AG20443 (cell line): ENCODE measurements at regions not wholly inside any gene's neighbourhood (a gene's known extent, or its start where the extent isn't known, plus 50 kb on each side); places are given as distances from the start of the nearest gene placed in this dataset.
"Not testable (repeated sequence)": the region's sequence is repeated elsewhere in the genome, so short reads cannot be mapped to it uniquely, and the experiment has no call there.

Experiments used
- DNase-seq: peaks from one replicate; pipeline ENCODE4 v3.0.0; 2012; ENCODE audit warnings: low spot score, mixed read lengths

DNA sequence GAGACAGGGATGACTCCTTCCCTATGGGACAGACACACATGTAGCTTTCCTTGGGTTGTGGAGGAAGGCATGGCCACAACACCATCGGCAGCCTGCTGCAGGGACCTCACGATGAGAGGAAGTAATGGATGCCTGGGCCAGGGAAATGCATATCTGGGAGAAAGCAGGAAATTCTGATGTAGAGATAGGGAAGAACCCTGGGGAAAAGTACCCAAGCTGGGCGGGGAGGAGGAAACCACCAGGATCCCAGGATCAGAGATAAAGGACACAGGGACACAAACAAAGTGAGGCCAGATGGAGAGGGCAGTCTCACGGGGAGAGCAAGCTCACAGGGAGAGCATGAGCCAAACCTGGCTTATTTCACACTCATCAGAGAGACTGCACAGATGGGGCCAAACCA lies 294.7 kb upstream of the TEKT4 start:
- DNase-seq = not testable (repeated sequence)

DNA sequence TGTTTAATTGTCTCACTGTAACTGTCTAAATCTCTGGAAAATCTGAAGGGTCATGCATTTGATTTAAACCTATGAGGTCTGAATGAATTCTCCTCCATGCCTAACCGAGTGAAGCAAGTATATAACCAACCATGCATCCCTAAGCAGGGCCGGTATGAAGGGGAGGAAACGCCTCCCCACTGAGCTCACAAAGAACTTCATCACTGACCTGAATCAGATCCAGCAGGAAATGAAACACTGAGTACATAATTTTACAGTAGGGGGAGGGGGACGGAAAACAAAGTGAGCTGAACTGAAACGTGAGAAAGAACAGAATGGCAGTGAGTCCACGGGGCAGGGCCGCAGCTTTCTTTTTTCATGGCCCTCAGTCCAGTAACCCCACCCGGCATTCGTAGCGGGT lies 294.1 kb upstream of the TEKT4 start:
- DNase-seq = not testable (repeated sequence)

DNA sequence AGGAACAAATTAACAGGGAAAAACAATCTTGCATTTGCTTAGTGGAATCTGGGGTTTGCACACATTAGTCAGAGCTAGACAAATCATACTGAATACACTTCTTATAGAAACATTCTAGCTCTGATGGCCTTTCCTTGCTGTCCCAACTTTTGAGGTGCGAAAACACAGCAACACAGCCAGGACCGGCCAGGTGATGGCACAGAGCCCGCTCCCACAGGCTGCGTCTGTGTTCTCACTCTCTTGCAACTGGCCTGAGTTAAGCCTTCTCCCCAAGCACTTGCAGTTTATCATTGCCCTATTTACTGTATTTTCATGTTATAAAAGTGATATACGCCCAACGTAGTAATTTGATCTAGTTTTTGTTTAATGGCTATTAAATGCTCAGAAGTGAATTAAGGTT lies 292.0 kb upstream of the TEKT4 start:
- DNase-seq = not testable (repeated sequence)

GRCh38 chr2:94583081-94583723 lies 288.0 kb upstream of the TEKT4 start:
- not testable (repeated sequence) for DNase-seq

GRCh38 chr2:94584569-94584968 lies 286.7 kb upstream of the TEKT4 start:
- DNase-seq = not testable (repeated sequence)

DNA sequence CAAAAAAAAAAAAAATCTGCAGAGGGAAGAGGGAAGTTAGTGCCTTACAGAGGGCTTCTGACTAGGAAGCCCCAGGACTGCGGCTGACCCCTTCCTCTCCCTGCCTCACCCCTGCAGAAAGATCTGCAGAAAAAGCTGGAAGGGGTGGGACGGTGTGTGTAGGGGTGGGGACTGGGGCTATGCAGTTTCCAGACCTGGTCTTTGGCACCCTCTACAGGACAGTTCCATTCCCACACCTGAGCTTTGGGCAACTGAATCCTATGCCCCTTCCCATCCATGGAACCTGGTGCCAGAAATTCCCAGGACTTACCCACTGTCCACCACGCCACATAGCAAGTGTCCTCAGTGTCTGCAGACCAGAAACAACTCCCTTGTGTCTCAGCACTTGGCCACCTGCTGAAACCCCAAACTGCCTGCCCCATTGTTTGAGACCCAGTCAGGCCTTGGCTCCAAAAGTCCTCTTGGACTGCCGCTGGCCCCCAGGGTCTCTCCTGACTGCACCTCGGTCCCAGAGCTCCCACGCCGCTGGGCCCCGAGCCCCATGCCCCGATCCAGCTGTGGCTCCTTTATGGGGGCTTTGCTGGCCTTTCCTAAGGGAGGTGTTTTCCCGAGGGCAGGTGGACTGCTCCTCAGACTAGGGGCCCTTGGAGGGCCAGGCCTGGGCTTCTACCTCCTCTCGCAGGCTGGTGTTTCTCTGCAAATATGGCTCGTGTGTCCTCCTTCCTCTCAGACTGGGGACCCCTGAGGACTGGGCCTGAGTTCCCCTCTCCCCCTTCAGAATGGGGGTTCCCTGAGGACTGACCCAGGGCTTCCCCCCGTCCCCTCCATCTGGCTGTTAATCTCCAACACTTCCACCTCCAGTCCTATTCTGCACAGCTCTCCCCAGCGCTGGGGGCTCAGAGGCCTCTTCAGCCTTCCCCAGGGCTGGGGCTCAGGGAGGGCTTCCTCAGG lies 284.9 kb upstream of the TEKT4 start:
- peak; percentile 65 for DNase-seq

- DNase-seq = not testable (repeated sequence)
Measured at GRCh38 chr2:94587042-94587441, 284.2 kb upstream of the TEKT4 start.

DNA sequence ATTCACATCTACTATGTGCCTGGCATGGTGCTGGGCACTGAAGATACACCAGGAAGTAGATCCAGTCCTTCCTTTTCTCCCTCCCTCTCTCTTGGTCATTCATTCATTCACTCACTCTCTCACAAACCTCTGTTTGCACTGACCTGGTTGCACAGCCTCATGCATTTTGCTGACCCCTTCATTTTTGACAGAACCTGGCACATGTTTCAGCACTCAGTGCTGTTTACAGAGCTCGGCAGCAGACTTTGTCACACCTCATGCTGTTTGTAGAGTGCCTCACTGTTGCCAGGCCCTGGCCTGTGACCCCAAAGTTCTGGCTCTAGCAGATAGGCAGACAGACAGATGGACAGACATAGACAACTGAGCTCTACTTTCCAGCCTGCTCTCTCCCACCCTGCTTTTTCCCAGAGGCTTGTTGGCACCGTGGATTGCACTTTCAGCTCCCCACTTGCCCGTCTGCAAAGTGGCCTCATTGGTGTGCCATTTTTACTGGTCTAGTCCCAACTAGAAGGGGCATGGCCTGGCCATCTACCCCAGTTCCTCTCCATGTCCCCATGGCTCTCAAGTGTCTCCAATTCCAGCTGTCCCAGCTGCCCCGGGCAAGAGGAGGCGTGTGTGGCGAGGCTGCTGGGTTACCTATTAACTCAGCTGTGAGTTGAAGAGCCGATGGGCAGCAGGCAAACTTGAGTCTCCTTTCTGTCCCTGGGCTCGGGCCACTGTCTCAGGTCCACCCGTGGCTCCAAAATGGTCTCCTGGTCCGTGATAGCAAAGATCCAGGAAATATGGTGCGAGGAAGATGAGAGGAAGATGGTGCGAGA lies 277.0 kb upstream of the TEKT4 start:
- DNase-seq = not testable (repeated sequence)

DNA sequence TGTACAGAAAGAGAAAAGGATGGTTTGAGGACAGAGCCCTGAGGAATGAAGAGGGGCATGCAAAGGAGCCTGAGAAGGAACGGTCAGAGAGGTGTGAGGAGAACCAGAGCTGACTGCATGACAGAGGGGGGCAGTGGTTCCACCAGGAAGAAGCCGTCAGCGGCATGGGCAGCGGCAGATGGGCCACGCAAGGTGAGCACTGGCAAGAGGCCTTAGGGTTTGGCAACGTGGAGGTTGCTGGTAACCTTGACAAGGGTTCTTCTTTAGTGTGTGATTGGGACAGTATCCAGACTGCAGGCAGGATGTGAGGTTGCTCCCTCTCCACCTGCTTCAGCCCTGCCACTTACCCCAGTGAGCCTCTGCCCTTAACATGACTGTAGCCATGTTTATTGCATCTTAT lies 275.3 kb upstream of the TEKT4 start:
- DNase-seq = not testable (repeated sequence)

GRCh38 chr2:94598075-94598713 lies 273.0 kb upstream of the TEKT4 start:
- DNase-seq = not testable (repeated sequence)

DNA sequence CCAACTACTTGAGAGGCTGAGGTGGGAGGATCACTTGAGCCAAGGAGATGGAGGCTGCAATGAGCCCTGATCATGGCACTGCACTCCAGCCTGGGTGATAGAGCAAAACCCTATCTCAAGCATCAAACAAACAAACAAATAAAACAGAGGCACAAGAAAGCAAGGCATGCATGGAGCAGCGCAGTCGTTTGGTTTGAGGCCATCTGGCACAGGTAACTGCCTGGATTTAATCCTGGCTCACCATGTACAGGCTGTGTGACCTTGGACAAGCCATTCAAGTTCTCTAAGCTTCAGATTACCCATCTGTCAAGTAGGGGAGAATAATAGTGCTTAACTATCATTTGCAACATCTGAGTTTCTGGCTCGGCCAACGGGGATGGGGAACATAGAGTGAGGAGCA lies 270.3 kb upstream of the TEKT4 start:
- not testable (repeated sequence) for DNase-seq

DNA sequence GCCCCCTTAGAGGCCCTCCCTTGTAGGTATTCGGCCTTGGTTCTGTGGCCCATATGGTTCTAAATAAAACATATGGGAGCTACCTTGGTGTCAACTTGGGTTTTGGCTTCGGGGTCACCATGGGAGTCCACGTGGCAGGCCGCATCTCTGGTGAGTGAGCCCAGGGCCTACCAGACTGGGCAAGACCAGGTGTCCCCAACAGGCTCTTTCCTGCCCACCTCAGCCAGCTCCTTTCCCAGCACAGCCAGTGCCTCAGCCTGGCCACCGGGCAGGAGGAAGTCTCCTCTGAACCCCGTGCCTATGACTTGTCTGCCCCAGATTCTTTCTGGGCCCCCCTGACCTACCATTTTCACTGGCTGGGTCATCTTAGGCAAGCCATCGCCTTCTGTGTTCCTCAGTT lies 268.8 kb upstream of the TEKT4 start:
- no peak for DNase-seq

DNA sequence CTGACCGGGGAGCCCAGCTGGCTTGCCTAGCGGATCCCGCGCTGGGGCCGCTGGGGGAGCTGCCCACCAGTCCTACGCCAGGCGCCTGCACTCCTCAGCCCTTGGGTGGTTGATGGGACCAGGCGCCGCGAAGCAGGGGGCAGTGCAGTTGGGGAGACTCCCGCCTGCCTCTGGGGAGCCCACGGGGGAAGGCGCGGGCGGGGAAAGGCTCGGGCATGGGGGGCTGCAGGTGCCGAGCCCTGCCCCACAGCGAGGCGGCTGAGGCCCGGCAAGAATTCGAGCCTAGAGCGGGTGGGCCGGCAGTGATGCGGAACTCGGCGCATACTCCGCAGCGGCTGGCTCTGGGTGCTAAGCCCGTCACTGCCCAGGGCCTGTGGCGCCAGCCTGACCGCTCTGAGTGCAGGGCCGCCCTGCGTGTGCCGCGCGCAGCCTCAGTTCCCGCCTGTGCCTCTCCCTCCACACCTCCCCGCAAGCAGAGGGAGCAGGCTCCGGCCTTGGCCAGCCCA lies 249.1 kb upstream of the TEKT4 start:
- DNase-seq = no peak

- not testable (repeated sequence) for DNase-seq
Measured at GRCh38 chr2:94628953-94629352, 242.3 kb upstream of the TEKT4 start.

GRCh38 chr2:94641397-94641796 lies 229.8 kb upstream of the TEKT4 start:
- DNase-seq = not testable (repeated sequence)

DNA sequence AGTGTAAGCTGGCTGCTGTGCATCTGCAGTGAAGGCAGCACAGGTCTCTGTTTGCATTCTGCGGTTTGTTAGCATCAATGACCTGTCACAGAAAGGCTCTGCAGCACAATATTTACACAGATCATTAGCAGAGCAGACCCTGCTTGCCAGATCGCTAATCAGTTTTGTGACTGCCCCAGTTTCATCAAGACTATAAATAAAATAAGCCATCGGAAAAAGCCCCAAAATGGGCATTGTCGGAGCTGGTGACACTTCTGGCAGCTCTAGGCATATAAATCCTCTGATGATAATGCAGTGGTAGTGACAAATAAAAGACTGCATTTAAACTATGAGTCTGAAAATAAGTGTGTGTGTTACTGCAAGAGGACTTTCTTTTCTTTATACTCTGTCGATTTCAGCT lies 219.1 kb upstream of the TEKT4 start:
- DNase-seq = not testable (repeated sequence)

DNA sequence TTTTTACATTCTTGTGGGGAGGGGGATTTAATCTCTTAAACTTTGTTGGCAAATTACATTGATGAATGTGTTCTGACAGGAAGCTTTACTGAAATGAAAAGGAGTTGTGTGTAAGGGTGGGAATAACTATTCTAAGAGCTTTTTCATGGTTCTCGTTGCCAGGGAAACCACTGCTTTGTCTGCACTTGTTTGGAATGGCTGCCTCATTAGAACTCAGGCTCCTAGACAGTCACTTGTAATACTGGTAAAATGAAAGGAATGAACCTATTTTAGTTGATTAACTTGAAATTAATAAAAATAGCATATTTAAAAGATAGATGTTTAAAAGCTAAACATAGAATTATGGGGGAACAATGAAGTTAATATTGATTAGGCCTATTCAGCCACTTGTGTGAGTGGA lies 201.4 kb upstream of the TEKT4 start:
- DNase-seq = not testable (repeated sequence)

GRCh38 chr2:94694236-94694635 lies 177.0 kb upstream of the TEKT4 start:
- DNase-seq = not testable (repeated sequence)

GRCh38 chr2:94708982-94709381 lies 162.2 kb upstream of the TEKT4 start:
- not testable (repeated sequence) for DNase-seq

GRCh38 chr2:94725543-94725942 lies 145.7 kb upstream of the TEKT4 start:
- no peak for DNase-seq

DNA sequence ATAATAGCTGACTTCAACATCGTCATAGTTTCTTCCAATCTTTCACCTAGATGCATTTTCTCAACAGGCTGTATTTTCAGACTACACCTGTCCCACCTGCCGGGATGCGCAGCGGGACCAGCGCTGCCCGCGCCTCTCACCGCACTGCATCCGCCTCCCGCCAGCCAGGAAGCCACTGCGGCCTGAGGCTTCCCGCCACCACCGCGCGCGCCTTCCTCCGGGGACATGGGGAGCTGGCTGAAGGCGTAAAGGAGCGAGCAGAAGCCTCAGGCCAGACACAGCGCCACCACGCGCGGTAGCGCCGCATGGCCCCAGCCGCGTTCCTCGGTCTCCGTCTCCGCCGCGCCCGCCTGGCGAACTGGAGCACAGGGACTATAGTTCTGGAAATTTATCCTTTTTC lies 135.7 kb upstream of the TEKT4 start:
- not testable (repeated sequence) for DNase-seq

DNA sequence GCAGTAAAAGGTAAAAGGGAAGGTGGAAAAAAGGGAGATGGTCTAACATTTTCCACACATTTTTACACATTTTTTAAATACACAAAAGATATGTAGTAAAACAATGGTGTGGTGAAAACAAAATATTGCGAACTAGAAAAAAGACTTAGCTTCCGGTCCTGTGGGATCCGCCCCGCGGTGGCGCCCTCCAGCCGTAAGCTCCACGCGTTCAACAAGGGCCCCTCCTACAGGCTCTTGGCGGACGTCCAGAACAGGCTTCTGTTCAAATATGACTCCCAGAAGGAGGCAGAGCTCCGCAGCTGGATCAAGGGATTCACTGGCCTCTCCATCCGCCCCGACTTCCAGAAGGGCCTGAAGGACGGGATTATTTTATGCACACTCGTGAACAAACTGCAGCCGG lies 134.1 kb upstream of the TEKT4 start:
- not testable (repeated sequence) for DNase-seq
